ENCODE measurements at regions not wholly inside any gene's neighbourhood (a gene's known extent, or its start where the extent isn't known, plus 50 kb on each side); places are given as distances from the start of the nearest gene placed in this dataset.

GRCh38 chr4:67292636-67293035 is 252.7 kb downstream of the CENPC start:
- TF ChIP-seq CTCF (IDR thresholded peaks at IDR 0.05) (no peak), POLR2AphosphoS5 (IDR thresholded peaks at IDR 0.05) (no peak), EP300 (IDR thresholded peaks at IDR 0.05; ENCODE audit: low read depth) (no peak)
